WTC11 (cell line): ENCODE measurements at regions not wholly inside any gene's neighbourhood (a gene's known extent, or its start where the extent isn't known, plus 50 kb on each side); places are given as distances from the start of the nearest gene placed in this dataset.
A peak's percentile ranks its signal among the peaks of the same experiment; 100 is the strongest.

Source experiments
- ATAC-seq: fragments of 200-7000 bp; cut with Tn5 transposase; 2 replicates; pipeline ENCODE4 v1.10.0; 2021; ENCODE audit warnings: mild to moderate bottlenecking, moderate library complexity
- CTCF ChIA-PET: fragments of 300-600 bp; sonication (Branson Sonifier 250); formaldehyde crosslinking; loops from one replicate; lab custom pipeline; 2021; ENCODE audit warnings: antibody characterized with exemption; lab: Charles Lee
- POLR2A ChIA-PET: fragments of 350-600 bp; sonication (Branson Sonifier 250); formaldehyde crosslinking; loops from one replicate; lab custom pipeline; 2021; ENCODE audit warnings: antibody characterized with exemption; lab: Charles Lee
- DNase-seq: peaks from one replicate; pipeline ENCODE4 v3.0.0; 2021; ENCODE audit warnings: low spot score
- H3K27ac Mint-ChIP-seq: 2 replicates; pipeline ENCODE4 v1.8.0; 2021; ENCODE audit warnings: mixed read lengths
- H3K27me3 Mint-ChIP-seq: 2 replicates; pipeline ENCODE4 v1.8.0; 2021; ENCODE audit warnings: low read depth, mild to moderate bottlenecking, moderate library complexity, mixed read lengths
- H3K36me3 Mint-ChIP-seq: 2 replicates; pipeline ENCODE4 v1.8.0; 2021; ENCODE audit warnings: mixed read lengths
- H3K4me1 Mint-ChIP-seq: 2 replicates; pipeline ENCODE4 v1.8.0; 2022; ENCODE audit warnings: mixed read lengths
- H3K4me3 Mint-ChIP-seq: 2 replicates; pipeline ENCODE4 v1.8.0; 2021; ENCODE audit warnings: mild to moderate bottlenecking, moderate library complexity, mixed read lengths
- H3K9me3 Mint-ChIP-seq: 2 replicates; pipeline ENCODE4 v1.8.0; 2021; ENCODE audit warnings: mixed read lengths
- CTCF ChIP-seq: fragments of 200-600 bp; IDR thresholded peaks from 2 replicates; pipeline ENCODE4 v1.8.0; 2022; ENCODE audit warnings: antibody characterized with exemption
- MLX ChIP-seq: sonication (generic); formaldehyde crosslinking; IDR thresholded peaks from 2 replicates; pipeline ENCODE4 v1.8.1; 2023; ENCODE audit warnings: mild to moderate bottlenecking, missing genetic modification reagents, moderate library complexity
- STAT6 ChIP-seq: sonication (generic); formaldehyde crosslinking; conservative IDR thresholded peaks from 2 replicates; pipeline ENCODE4 v1.8.1; 2023; ENCODE audit warnings: mild to moderate bottlenecking, low read depth, missing genetic modification reagents, moderate library complexity
- ZBTB21 ChIP-seq: sonication (generic); formaldehyde crosslinking; IDR thresholded peaks from 2 replicates; pipeline ENCODE4 v1.8.1; 2023; ENCODE audit warnings: mild to moderate bottlenecking, missing genetic modification reagents, borderline replicate concordance
- ZNF423 ChIP-seq: fragments of 250-450 bp; sonication (Bioruptor Pico); IDR thresholded peaks from 2 replicates; pipeline ENCODE4 v2.1.2; 2022; ENCODE audit warnings: mild to moderate bottlenecking, moderate library complexity
- TF ChIP-seq, protein P1 (sequence below): sonication (generic); formaldehyde crosslinking; IDR thresholded peaks from 2 replicates; pipeline ENCODE4 v1.8.0; 2023; ENCODE audit warnings: mild to moderate bottlenecking, missing genetic modification reagents
- TF ChIP-seq, protein P2 (sequence below): sonication (generic); formaldehyde crosslinking; IDR thresholded peaks from 2 replicates; pipeline ENCODE4 v1.8.1; 2022; ENCODE audit warnings: missing genetic modification reagents, borderline replicate concordance
- TF ChIP-seq, protein P3 (sequence below): sonication (generic); formaldehyde crosslinking; IDR thresholded peaks from 2 replicates; pipeline ENCODE4 v1.8.0; 2022; ENCODE audit warnings: mild to moderate bottlenecking, missing genetic modification reagents

DNA sequence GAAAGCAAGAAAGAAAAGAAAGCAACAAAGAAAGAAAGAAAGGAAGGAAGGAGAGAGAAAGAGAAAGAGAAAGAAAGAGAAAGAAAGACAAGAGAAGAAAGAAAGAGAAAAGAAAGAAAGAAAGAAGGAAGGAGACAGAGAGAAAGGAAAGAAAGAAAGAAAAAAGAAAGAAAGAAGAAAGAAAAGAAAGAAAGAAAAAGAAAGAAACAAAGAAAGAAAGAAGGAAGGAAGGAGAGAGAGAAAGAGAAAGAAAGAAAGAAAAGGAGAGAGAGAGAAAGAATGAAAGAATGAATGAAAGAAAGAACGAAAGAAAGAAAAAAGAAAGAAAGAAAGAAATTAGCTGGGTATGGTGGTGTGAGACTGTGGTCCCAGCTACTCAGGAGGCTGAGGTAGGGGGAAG is 400.1 kb upstream of the MDGA2 start:
- ChIA-PET POLR2A (no interaction called here), CTCF (no interaction called here)
- Mint-ChIP-seq H3K9me3 (peaks cover 33% of the 10 kb centered on the region), H3K4me1 (peaks cover 33% of the 10 kb centered on the region), H3K27me3 (no peaks in the 10 kb centered on the region), H3K27ac (no peak overlapping the region), H3K4me3 (no peak overlapping the region), H3K36me3 (peaks cover 6% of the 10 kb centered on the region; the same call in 1 of the 2 replicates)
- no peak for DNase-seq
- TF ChIP-seq, protein P1, sequence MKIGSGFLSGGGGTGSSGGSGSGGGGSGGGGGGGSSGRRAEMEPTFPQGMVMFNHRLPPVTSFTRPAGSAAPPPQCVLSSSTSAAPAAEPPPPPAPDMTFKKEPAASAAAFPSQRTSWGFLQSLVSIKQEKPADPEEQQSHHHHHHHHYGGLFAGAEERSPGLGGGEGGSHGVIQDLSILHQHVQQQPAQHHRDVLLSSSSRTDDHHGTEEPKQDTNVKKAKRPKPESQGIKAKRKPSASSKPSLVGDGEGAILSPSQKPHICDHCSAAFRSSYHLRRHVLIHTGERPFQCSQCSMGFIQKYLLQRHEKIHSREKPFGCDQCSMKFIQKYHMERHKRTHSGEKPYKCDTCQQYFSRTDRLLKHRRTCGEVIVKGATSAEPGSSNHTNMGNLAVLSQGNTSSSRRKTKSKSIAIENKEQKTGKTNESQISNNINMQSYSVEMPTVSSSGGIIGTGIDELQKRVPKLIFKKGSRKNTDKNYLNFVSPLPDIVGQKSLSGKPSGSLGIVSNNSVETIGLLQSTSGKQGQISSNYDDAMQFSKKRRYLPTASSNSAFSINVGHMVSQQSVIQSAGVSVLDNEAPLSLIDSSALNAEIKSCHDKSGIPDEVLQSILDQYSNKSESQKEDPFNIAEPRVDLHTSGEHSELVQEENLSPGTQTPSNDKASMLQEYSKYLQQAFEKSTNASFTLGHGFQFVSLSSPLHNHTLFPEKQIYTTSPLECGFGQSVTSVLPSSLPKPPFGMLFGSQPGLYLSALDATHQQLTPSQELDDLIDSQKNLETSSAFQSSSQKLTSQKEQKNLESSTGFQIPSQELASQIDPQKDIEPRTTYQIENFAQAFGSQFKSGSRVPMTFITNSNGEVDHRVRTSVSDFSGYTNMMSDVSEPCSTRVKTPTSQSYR (CRISPR knock-in tag) = no peak
- no peak for TF ChIP-seq MLX (CRISPR knock-in tag)
- TF ChIP-seq, protein P2, sequence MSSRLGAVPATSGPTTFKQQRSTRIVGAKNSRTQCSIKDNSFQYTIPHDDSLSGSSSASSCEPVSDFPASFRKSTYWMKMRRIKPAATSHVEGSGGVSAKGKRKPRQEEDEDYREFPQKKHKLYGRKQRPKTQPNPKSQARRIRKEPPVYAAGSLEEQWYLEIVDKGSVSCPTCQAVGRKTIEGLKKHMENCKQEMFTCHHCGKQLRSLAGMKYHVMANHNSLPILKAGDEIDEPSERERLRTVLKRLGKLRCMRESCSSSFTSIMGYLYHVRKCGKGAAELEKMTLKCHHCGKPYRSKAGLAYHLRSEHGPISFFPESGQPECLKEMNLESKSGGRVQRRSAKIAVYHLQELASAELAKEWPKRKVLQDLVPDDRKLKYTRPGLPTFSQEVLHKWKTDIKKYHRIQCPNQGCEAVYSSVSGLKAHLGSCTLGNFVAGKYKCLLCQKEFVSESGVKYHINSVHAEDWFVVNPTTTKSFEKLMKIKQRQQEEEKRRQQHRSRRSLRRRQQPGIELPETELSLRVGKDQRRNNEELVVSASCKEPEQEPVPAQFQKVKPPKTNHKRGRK = peak; percentile 83; the same call in 1 of the 2 replicates
- TF ChIP-seq CTCF = no peak
- TF ChIP-seq, protein P3, sequence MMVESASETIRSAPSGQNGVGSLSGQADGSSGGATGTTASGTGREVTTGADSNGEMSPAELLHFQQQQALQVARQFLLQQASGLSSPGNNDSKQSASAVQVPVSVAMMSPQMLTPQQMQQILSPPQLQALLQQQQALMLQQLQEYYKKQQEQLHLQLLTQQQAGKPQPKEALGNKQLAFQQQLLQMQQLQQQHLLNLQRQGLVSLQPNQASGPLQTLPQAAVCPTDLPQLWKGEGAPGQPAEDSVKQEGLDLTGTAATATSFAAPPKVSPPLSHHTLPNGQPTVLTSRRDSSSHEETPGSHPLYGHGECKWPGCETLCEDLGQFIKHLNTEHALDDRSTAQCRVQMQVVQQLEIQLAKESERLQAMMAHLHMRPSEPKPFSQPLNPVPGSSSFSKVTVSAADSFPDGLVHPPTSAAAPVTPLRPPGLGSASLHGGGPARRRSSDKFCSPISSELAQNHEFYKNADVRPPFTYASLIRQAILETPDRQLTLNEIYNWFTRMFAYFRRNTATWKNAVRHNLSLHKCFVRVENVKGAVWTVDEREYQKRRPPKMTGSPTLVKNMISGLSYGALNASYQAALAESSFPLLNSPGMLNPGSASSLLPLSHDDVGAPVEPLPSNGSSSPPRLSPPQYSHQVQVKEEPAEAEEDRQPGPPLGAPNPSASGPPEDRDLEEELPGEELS = no peak
- no peak for ATAC-seq

DNA sequence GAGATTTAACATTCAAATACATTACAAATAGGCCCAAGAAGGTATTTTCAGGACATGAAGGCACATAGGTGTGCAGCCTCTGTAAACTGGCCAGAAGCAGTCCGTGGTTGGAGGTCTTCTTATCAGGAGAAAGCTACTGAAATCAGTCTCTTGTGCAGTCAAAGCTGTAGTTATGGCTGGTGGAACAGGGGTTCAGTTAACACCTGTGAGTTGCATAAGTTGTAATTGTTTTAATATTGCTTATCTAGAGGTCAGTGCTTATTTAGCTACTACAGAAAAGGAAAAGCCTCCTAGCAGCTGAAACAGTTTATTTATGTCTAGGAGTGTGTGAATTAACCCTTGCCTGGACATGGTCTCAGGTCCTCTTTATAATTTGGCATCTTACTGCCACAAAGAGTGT is 377.6 kb upstream of the MDGA2 start:
- TF ChIP-seq MLX (CRISPR knock-in tag) (no peak), ZNF423 (CRISPR knock-in tag) (no peak), STAT6 (CRISPR knock-in tag) (no peak), ZBTB21 (CRISPR knock-in tag) (no peak)
- POLR2A ChIA-PET = no interaction called here
- Mint-ChIP-seq H3K27me3 (no peaks in the 10 kb centered on the region; the same call in 1 of the 2 replicates), H3K4me1 (peaks cover 7% of the 10 kb centered on the region), H3K4me3 (no peak overlapping the region), H3K36me3 (peaks cover 11% of the 10 kb centered on the region), H3K9me3 (peaks cover 28% of the 10 kb centered on the region), H3K27ac (no peak overlapping the region)
- DNase-seq (no peak), ATAC-seq (no peak)
- CTCF ChIA-PET = no interaction called here
